Activated effector memory CD4-positive, alpha-beta T cell treated with anti-CD3 and anti-CD28 coated beads, Interleukin-2, amount 50 U/mL, for 16 hours (primary cell): ENCODE measurements at regions not wholly inside any gene's neighbourhood (a gene's known extent, or its start where the extent isn't known, plus 50 kb on each side); places are given as distances from the start of the nearest gene placed in this dataset.
A peak's percentile ranks its signal among the peaks of the same experiment; 100 is the strongest.

Source experiments
- DNase-seq: peaks from one replicate; pipeline ENCODE4 v3.0.0-alpha.2; 2020

DNA sequence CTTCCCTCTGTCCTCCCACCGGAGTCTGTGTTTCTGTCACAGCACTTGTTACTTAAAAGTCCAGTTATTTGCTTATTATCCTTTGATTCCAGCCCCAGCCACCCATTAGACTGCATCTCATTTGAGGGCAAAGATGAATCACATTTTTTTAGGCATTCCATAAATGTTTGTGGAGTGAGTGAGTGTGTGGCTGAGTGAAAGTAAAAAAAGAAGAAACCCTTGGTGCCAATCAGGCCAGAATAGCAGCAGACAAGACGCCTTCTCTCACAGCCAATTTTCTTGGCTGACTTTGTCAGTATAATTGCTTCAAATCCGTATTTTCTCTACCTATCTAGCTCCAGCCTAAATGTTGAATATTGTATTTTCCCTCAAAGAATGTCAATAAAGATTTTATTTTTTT, 613.0 kb upstream of the WWC1 start:
- no peak for DNase-seq

DNA sequence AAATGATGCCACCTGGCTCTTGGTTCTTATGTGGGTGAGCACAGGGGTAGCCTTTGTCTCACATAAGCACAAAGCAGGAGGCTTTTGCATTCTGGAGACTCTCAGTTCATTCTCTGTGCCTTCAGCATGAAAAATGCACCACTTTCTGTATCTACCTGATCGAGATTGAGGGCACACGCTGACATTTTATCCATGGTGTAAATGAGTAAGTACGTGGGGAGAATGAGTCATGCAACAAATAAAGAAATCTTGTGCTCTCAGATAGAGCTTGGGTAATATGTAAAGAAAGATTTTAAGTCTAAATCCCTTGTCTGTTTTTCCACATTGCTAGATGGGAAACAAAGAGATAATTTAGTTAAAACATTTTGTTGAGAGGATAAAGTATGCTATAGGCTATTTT, 607.2 kb upstream of the WWC1 start:
- DNase-seq = no peak

DNA sequence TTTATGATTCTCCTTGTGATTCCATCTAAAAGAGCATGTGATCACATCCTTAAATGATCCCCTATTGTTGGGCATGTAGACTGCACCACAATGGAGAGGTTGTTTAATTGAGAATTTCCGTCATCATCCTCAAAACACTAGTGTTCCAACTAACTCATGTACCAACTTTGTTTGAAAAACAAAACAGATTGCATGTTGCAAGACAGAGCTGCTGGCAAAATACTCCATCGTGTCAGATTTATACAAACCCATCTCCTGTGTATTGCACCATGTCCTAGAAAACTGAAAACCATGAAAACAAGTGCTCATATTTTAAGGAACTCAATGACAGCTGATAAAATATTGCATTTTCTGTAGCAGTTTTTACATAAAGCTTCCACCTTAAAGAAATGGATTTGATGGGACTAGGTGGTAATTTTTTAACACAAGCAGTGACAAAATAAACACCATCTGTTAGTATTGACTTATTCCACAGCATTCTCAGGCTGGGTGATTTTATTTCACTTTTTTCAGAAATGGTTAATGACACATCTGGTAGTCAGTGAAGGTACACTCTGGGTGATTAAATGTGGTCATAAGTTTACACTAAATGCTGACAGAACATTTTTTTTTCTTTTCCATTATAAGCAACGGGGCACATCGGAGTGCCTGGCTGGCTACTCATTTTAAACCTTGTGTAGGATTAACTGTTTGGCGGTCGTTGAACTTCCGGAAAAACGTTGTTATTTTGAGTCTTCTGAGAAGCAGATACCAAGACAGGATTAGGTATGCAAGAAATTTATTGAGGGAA, 602.9 kb upstream of the WWC1 start:
- no peak for DNase-seq

DNA sequence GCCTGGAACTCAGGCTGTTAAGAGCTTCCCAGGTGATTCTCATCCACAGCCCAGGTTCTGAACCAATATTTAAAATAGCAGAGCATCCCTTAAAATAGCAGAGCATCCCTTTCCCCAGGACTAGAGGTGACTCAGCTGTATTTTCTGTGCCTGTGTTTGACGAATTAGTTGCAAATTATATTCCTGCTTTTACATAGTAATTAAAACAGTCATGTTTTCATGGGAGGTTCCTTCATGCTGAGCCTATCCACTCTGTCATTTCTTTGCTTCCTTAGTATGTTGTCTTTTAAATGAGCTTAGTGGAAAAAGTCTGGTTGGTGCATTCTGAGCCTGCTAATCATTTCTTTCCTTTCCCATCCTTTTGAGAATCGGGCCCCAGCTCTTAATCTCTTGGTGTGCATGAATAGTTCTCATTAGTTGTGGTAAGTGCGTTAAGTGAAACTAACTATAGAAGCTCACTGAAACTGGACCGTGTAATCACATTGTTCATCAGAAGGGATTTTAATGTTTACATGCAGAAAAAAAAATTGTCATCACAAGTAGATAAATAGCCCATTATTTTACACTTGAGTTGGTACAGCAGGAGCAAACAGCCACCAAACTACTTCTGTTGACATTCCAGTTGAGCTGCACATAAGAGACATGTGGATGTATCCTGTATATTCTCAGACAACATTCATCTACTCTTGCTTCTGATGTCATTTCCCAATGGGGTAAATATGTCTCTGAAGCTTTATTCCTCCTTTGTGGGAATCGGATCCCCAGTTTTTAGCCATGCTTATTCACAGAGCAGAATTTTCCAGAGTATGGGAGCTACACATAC, 596.9 kb upstream of the WWC1 start:
- DNase-seq = no peak

DNA sequence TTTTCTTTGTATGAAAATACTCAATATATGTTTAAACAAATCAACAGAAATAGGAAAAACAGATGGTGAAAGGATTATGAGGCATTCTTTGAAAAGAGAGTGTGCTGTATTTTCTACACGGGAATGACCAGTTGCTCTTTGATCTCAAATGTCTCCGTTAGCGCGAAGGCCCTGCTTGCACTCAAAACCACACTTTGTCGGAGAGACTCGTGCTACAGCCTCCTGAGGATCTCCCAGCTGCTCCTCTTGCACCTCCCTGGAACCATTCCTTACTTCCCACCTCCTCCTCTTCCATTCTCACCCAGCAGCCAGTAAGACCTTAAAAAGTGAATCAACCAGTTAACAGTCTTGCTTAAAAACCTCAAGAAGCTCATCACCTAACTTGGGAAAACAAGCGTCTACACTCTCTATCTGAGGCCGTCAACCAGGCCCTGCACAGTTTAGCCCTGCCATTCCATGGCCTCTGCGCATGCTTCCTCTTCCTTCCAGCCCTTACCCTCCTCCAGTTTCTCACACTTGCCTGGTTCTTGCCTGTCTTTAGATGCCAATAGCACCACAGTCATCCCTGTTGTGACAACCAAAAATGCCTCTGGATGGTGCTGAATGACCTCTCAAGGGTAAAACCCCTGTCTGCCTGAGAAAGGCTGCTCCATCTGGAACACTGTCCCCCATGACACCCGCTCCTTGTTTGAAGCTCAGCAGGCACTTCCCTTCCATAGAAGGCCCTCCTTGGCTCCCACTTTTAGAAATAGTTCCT, 594.7 kb upstream of the WWC1 start:
- DNase-seq = no peak

DNA sequence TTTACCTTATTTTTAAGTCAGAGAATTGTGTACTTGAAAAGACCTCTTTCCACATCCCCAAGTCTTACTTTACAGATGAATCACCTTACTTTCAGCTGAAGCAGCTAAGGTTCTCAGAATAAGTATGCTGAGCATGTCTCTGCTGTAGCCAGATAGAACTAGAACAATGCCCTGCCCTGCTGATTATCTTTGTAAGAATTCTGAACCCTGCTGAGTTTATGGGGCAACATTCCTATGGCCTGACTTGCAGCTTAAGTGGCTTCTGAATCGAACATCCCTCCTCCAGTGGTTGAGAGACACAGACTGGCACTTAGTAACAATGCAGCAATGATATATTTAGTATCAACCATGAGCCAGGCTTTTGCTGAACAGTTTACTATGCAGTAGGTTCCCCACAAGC, 592.0 kb upstream of the WWC1 start:
- DNase-seq = no peak

DNA sequence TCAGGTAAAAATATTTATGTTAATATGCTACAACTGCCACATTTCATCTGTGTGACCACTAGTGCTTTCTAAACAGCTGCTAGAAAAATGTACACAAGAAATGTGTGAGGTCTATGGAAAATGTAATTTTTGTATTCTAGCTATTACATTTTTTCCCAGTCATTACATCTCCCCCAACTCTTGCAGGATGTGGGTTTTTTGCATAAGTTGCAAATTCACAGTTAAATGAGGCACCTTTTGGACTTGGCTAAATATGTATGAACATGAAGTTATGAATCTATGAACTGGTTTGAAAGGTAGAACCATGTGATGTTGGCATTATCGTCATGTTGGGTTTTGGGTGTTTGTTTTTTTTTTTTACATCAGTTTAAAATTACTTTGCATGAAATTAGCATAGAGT, 590.4 kb upstream of the WWC1 start:
- DNase-seq = no peak

DNA sequence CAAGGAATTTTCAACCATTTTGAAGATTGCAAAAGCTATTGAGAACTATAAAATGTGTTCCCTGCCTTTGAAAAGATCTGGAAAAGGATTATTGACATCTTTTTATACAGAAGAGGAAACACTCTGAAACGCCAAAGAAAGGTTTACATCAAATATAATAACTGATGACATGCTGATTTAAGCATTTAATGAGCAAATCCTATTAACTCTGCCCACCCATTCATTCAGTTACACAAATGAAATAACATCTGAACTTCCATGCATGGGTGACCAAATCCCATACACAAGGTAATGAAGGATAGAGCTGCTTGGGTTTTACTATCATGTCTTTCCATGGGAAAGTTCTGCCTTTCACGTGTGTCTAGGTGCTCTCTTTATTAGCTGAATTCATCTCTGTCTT, 589.4 kb upstream of the WWC1 start:
- no peak for DNase-seq

DNA sequence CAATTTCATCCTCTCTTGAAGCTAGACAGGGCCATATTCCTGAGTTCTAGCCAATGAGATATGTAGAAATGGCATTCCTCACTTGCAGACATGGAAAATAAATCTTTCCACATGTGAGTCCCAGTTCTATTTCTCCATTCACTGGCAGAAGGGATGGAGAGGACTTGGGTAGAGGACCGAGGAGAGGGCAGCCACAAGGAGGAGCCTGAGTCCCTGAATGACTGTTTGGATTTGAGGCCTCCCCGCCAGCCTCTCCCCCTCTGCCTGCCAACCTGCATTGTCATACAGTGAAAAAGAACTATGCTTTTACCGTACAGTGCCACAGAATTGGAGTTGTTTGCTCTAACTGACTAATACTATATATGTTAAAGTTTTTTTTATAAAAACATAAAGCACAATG, 583.0 kb upstream of the WWC1 start:
- DNase-seq = no peak

DNA sequence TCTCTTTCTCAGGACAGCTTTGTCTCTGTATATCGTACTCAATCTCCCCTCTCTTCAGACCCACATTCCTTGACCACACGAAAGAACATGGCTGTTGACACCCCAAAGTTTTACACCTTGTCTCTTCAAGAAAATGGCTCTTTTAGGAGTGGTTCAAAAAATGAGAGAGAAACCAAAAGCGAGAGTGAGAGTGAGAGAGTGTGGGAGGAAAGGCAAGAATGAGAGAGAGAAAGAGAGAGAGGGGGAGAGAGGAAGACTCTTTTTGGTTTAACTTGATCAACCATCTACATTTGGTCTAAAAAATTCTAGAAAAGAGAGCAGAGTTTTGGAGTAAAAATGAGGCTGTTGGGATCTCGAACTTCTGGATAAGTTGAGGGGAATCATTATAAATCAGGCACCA, 581.8 kb upstream of the WWC1 start:
- no peak for DNase-seq

DNA sequence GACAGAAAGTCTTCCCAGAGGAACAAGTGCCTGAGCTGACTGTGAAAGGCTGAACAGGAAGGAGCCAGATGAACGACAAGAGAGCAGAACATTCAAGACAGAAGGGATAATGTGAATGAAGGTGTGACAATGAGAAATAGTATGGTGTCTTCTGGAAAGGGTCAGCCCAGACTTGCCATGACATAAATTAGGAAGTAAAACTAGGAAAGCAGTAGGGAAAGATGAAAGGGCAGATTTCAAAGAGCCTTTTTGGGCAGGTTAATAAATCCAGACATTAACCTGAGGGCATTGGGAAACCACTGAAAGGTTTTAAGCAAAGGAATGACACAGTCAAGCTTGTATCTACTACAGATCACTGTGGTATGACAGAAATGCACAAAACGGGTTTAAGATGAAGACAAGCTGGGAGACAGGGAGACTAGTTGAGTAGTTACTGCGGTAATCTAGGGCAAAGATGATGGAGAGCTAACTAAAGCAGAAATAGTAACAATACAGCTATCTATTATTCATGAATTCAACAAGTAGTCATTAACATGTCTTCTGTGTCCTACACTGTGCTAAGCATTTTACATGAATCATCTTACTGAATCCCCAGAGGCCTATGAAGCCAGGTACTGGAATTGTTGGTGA, 580.9 kb upstream of the WWC1 start:
- DNase-seq = no peak

DNA sequence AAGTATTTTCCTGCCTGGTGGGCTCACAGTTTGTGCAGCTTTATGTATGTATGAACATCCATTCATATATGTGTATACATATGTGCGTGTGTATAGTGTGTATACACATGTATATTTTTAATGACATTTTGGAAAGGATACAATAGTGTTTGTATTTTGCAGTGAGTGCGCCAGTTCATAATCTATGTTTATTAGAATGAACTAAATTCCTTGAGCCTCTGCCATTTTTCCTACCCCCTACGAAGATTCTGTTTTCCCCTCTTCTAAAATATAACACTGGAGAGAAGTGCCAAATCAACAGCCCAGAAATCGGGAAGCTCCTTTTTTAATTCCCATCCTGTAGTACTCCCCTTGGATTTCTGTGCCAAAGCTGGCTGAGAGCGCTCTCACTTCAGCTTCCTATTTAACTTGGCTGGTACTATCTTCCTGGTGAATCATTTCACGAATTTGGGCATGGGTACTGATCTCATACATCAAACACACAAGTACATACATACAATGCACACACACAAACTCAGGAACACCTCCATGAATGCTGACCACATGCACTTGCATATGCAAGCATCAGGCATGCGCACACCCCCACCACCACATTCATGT, 578.4 kb upstream of the WWC1 start:
- DNase-seq = no peak

DNA sequence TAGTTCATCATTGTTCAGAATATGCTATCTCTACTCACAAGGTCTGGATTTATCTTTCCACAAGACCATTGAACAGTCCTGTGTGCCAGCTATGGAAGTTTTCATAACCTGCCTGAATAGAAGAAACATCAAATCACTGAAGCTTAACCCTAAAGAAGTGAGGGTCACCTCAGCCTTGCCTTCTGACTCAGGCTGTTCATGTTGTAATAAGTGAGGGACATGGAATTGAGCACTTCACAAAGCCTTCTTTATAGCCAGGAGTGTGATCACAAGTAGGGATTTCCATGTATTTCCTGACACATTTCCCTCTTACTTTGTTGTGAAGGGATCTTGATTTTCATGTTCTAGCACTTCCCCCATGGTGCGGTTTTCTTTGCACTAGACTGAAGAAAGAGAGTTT, 577.5 kb upstream of the WWC1 start:
- DNase-seq = no peak

DNA sequence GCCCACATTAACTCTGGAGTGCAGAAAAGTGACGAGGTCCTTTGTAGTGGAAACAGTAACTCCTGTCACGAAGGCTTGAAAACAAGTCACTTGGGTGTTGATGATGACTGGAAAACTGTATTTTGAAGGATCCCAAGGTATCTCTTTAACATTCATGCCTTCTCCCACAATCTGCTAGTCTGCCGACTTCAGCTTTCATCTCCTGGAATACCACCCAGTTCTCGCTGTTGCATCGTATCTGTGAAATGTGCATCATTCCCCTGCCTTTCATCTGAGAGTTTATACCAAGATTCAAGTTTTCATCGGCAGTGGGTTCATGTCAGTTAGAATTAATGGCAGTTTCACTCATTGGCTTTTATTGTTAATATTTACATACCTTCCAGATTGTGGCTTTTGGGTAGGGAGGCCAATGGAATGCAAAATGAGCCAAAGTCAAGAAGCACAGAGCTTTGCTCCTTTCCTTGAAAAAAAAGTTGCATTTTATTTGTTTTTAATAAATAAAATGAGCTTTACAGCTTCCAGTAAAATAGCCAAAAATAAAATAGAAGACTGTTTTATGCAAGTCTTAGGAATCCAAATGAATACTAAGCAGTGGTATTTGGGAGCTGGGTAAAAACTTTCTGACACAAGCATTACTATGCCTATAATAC, 575.2 kb upstream of the WWC1 start:
- no peak for DNase-seq

DNA sequence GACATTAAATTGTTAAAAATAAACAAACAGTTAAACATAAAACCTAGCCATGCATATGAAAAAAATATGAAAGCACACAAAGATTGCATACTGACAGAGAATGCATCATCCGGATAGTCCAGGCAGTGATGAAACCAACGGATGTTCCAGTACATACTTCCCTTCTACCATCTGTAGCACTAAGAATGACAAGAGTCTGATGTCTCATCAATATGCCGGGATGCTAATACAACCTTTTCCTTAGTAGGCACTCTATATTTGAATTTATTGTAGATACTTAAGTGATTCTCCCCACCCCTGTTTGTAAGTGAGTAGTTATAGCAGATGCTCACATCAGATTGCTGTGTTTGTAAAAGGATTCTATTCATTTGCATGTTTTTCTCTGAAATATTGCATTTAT, 571.2 kb upstream of the WWC1 start:
- DNase-seq = no peak

DNA sequence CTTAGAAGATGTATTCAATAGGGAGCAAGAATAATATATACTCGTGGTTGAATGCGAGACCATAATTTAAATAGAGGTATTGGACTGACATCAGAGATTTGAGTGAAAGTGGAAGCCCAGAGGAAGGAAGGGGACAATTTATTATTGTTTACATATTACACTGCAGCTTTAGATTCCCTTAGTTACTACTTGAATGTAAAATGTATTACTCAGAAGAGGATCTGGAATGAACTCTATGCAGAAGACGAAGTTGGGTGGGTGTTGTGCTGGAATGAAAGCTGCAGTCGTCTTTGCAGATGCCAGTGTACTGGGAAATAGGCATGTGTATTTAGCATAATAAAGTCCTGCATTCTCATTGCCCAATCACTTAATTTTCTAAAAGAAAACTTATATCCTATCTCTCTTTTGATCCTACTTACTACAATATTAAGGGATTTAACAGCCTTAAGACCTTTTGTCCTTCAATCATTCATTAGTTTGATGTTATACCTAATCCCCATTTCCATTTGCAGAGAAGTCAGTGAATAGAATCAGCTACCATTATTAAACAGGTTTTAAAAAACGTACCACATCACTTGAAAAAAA, 570.7 kb upstream of the WWC1 start:
- no peak for DNase-seq

DNA sequence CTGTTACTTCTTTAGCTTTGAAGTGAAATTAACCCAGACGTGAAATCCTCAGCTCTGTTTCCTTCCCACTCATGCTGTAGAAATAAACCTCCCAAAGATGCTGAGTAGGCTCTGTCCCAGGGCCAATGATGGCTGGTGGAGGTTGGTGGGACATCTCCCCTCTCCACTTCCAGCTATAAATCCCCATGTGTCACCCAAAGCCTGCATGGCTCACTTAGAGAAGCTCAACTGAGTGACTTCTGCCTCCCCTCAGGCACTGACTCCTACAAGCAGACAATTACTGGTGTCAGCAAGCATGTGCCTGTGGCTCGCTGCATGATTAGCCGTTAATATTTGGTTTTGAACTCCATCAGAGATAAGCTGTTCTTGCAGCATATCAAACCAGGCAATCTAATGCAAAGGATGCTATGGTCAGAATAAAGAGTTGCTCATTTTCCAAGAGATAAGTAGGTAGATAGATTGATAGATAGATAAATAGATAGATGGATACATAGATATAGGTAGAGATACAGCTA, 569.5 kb upstream of the WWC1 start:
- no peak for DNase-seq

DNA sequence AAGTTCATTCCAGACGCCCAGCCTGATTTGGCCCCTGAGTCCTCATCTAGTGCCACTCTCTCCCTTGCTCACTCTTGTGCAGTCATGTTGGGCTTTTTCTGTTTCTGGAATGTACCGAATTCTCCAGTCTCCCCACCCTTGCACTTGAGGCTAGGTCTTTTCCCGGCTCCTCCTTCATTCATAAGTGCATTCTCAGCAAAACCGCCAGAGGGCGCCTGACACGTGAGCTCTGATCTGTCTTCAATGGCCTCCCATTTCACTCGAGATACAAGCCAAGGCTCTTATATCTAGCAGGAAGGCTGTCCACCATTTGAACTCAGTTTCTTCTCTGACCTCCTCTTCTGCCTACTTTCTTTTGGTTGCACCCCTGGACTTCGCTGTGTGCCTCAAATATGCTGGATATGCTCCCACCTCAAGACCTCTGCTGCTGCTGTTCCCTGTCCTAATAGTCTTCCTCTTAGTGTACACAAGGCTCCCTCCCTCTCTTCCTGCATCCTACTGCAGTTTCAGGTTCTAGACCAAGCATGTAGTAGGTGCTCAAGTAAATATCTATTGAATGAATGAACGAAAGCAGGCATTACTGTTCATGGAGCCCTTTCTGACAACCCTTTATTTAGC, 568.1 kb upstream of the WWC1 start:
- peak; percentile 83 for DNase-seq

DNA sequence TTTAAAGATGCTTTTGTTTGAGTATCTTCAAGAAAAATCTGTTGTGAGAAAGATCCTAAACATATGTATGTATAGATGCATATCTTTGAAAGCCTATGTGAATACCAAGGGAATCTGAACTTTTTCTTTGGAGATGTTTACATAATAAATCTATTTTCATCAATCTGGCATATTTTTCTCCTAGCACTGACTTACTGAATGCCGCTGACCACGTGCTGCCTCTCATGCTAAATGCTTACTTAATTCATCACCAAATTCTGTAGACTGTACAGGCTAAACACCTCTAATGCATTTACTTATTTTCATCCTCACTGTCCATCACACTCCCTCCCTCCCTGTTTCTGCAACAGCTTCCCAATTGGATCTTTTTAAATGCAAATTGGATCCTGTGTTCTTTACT, 566.2 kb upstream of the WWC1 start:
- DNase-seq = no peak

DNA sequence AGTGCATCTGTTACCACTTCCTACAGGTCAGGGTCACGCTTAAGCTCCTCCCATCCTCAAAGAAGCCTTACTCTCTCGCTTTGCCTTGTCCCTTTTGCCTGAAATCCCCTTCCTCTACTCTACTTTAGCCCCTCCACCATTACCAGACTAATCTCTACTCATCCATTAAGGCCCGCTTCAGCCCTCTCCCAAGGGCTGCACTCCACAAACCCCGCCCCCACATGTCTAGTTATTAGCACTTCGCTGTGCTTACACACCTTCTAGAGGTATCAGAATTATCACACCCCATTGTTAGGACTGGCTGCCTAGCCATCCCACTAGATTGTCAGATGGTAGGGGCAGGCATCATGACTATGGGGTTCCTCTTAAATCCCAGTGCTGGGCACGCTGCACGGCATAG, 565.7 kb upstream of the WWC1 start:
- DNase-seq = no peak

DNA sequence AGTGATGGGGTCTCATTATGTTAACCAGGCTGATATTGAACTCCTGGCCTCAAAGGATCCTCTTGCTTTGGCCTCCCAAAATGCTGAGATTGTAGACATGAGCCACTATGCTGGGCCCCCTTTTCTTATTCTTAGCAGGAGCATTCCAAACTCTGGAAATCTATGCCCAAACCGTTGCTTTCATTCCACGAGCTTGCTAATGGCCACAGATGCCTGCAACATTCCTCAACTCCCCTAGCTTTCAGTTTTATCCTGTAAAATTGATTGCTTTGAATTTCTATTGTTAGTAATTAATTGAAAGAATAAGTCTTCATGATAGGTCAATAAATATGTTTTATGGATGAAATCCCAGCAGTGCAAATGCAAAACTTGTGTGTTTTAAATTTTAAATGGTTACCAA, 564.8 kb upstream of the WWC1 start:
- no peak for DNase-seq
